GM20000 (cell line): ENCODE measurements at regions not wholly inside any gene's neighbourhood (a gene's known extent, or its start where the extent isn't known, plus 50 kb on each side); places are given as distances from the start of the nearest gene placed in this dataset.

ENCODE experiments used
- DNase-seq: peaks from one replicate; pipeline ENCODE4 v3.0.0; 2012; ENCODE audit warnings: low spot score
- TF ChIP-seq, protein P1 (sequence below): IDR thresholded peaks from 2 replicates; pipeline ENCODE4 v1.5.1; 2012; ENCODE audit warnings: mild to moderate bottlenecking, control low read depth; ENCODE audit errors: extremely low read depth, missing control alignments

DNA sequence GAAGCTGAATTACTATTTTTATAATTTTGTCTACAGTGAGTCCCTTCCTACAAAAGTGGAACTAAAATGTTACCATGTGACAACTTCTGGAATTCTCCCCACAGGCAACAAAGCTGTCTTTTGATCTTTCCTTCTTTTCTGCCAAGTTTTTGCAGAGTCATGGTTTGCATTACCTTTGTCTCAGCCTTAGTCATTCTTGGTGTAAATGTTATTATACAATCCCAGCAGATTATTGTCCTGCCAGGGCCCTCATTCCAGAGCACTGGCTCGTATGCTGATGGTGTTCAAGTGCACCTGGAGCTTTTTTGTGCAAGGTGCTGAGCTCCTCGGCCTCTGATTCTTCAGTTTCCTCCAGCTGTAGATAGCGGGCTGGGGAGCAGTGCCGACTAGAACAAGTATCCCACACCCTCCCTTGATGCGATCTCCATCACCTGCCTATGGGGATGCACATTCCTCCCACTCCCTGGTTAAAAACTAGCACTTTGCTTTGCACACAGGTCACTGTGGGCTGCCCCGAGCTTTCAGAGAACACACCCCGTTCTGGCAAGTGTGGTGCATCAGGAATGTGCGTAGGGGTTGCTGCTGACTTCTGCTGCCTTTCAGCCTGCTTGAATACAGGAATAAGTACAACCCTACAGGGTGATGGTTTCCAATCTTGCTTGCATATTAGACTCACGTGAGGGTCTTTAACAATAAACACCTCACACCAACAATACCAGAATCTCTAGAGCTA lies 263.6 kb downstream of the RNF144A start:
- no peak for DNase-seq
- TF ChIP-seq, protein P1, sequence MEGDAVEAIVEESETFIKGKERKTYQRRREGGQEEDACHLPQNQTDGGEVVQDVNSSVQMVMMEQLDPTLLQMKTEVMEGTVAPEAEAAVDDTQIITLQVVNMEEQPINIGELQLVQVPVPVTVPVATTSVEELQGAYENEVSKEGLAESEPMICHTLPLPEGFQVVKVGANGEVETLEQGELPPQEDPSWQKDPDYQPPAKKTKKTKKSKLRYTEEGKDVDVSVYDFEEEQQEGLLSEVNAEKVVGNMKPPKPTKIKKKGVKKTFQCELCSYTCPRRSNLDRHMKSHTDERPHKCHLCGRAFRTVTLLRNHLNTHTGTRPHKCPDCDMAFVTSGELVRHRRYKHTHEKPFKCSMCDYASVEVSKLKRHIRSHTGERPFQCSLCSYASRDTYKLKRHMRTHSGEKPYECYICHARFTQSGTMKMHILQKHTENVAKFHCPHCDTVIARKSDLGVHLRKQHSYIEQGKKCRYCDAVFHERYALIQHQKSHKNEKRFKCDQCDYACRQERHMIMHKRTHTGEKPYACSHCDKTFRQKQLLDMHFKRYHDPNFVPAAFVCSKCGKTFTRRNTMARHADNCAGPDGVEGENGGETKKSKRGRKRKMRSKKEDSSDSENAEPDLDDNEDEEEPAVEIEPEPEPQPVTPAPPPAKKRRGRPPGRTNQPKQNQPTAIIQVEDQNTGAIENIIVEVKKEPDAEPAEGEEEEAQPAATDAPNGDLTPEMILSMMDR, result no peak

DNA sequence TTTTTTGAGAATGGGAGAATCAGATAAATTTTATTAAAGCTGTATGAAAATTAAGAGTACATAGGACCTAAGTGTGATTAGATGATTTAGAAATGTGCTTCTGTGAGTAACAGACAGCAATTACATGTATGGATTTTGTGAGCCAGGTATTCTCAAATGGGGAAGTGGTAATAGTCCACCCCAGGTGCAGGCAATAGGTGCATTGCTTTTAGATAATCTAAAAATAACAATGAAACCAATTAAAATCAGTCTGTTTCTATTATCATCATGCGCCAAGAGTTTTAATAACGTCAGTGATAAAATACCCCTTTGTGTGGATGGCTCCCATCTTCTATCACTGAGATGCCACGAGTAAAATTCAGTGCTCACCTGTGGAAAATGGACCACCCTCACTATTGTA lies 265.3 kb downstream of the RNF144A start:
- TF ChIP-seq, protein P1, result no peak
- no peak for DNase-seq

DNA sequence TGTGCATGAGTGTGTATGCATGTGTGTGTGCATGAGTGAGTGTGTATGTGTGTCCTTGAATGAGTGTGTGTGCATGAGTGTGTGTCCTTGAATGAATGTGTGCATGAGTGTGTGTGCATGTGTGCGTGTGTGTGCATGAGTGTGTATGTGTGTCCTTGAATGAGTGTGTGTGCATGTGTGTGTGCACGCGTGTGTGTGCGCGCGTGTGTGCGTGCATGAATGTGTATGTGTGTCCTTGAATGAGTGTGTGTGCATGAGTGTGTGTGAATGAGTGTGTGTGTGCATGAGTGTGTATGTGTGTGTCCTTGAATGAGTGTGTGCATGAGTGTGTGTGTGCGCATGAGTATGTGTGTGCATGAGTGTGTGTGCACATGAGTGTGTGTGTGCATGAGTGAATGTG lies 271.9 kb downstream of the RNF144A start:
- TF ChIP-seq, protein P1, result no peak
- no peak for DNase-seq

DNA sequence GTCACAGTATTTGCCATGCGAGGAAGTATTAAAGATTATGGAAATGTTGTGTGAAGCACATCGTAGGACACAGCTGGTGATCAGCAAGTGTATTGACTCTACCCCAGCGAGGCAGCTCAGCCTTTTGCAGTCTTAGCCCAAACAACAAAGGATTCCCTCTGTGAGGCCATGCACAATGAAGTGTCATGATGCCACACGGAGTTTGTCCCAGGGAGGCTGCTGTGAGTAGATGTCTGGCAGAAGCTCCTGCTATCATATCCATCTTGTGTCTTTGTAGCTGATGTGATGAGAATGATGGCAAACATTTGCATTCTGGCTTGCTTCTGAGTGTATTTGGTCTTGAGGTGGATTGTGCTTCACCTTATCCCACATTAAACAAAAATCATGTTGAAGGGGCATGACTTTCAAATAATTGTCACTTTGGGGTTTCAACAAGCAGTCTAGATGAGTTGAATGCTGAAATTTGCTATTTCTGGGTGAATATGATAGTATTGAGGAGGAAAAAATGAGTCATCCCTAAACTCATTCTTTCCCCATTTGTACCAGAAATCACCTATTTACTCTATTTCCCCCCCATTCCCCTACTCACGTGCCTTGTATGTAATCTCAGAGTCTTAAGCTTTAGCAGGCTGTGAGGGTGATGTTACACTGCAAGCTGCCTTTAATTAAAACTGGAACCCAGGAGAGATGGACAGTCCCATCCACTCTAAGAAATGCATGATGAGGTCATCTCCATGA lies 273.5 kb downstream of the RNF144A start:
- TF ChIP-seq, protein P1, result no peak
- no peak for DNase-seq

DNA sequence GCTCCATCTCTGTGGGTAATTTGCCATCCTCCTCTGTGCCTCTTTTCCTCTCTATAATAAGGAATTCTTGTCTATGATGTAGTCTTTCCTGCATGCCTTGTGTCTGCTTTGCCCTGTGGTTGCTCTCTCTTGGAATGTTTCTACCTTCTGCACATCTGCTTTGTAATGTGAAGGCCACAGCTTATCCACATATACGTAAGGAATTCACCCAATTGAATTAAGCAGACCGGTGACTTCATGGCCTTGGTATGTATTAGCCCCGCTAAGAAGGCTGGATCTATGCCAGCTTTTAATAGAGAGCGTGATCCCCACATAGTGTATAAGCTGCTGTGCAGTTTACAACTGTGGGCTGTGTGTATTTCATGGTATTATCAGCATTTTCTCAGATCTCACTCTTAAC lies 274.7 kb downstream of the RNF144A start:
- TF ChIP-seq, protein P1, result no peak
- no peak for DNase-seq

DNA sequence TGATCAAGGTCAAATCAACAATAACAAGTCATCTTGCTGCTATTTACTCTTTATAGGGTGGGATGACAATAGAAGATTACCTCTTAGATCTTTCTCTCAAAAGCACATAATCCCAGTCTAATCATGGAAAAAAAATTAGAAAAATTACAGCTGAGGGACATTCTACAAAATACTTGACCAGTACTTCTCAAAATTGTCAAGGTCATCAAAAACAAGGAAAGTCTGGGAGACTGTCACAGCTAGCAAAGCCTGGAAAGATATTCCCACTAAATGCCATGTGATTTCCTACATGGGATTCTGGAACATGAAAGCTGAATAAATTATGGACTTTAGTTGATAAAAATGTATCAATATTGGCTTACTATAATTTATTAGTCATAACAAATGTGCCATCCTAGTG lies 276.2 kb downstream of the RNF144A start:
- DNase-seq, result no peak
- TF ChIP-seq, protein P1, result no peak

DNA sequence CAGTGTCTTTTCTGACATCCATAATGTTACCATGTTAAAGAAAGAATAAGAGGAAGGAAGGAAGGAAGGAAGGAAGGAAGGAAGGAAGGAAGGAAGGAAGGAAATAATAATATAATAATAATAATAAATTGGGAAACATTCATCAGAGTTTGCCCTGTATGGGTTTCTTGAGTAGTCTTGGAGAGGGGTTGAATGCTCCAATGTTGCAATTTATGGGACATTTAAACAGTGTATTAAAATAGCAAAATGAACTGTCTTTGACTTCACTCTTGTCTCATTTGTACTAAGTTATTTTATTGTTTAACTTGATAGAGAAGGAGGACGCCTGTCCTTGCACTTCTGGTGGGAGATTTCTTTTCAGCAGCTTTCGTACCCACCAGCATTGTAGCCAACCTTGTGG lies 277.7 kb downstream of the RNF144A start:
- DNase-seq, result no peak
- TF ChIP-seq, protein P1, result no peak
